G401 (cell line): ENCODE measurements at regions not wholly inside any gene's neighbourhood (a gene's known extent, or its start where the extent isn't known, plus 50 kb on each side); places are given as distances from the start of the nearest gene placed in this dataset.
A peak's percentile ranks its signal among the peaks of the same experiment; 100 is the strongest.

Experiments
- DNase-seq: peaks from one replicate; pipeline ENCODE4 v3.0.0-alpha.2; 2015; ENCODE audit warnings: low spot score
- in situ Hi-C: cut with HindIII; loops from 2 replicates; pipeline ENCODE4 v1.10.0; 2016; ENCODE audit warnings: low sequenced_read_pairs, mixed read lengths

- no peak for DNase-seq
- in situ Hi-C loops = no loop called here
These were observed 264.1 kb downstream of the GASK1B start for GRCh38 chr4:157908691-157909090.

- DNase-seq = no peak
- in situ Hi-C loops = no loop called here
These were observed 264.8 kb downstream of the GASK1B start for GRCh38 chr4:157908031-157908430.

- DNase-seq = no peak
- in situ Hi-C loops = no loop called here
These were observed 265.4 kb downstream of the GASK1B start for GRCh38 chr4:157907226-157907946.

GRCh38 chr4:157898836-157899605, 273.8 kb downstream of the GASK1B start:
- in situ Hi-C loops = no loop called here
- no peak for DNase-seq

GRCh38 chr4:157897855-157898370, 274.9 kb downstream of the GASK1B start:
- DNase-seq = no peak
- in situ Hi-C loops = no loop called here

- DNase-seq = no peak
- in situ Hi-C loops = no loop called here
These were observed 276.1 kb downstream of the GASK1B start for GRCh38 chr4:157896726-157897125.

GRCh38 chr4:157895205-157895604, 277.6 kb downstream of the GASK1B start:
- DNase-seq = no peak
- in situ Hi-C loops = no loop called here

- no peak for DNase-seq
- in situ Hi-C loops = no loop called here
These were observed 283.0 kb downstream of the GASK1B start for GRCh38 chr4:157889788-157890187.

GRCh38 chr4:157888281-157888680, 284.5 kb downstream of the GASK1B start:
- in situ Hi-C loops = no loop called here
- DNase-seq = peak; percentile 81

- in situ Hi-C loops = no loop called here
- DNase-seq = no peak
These were observed 285.5 kb downstream of the GASK1B start for GRCh38 chr4:157887316-157887715.

GRCh38 chr4:157886645-157887044, 286.2 kb downstream of the GASK1B start:
- DNase-seq = no peak
- in situ Hi-C loops = no loop called here

GRCh38 chr4:157885811-157886210, 287.0 kb downstream of the GASK1B start:
- in situ Hi-C loops = no loop called here

GRCh38 chr4:157882901-157883300, 289.9 kb downstream of the GASK1B start:
- DNase-seq = peak; percentile 50
- in situ Hi-C loops = no loop called here

More at GRCh38 chr4:157885811-157886210, 287.0 kb downstream of the GASK1B start:
- DNase-seq = no peak

GRCh38 chr4:157880761-157881160, 292.1 kb downstream of the GASK1B start:
- in situ Hi-C loops = no loop called here
- no peak for DNase-seq

- in situ Hi-C loops = no loop called here
- no peak for DNase-seq
These were observed 318.0 kb downstream of the GASK1B start for GRCh38 chr4:157854819-157855218.

GRCh38 chr4:157840648-157841047, 332.2 kb downstream of the GASK1B start:
- no peak for DNase-seq
- in situ Hi-C loops = no loop called here

GRCh38 chr4:157840034-157840433, 332.8 kb downstream of the GASK1B start:
- no peak for DNase-seq
- in situ Hi-C loops = no loop called here

- no peak for DNase-seq
- in situ Hi-C loops = no loop called here
These were observed 334.5 kb downstream of the GASK1B start for GRCh38 chr4:157838366-157838765.

GRCh38 chr4:157837071-157837703, 335.6 kb downstream of the GASK1B start:
- in situ Hi-C loops = no loop called here
- DNase-seq = no peak

GRCh38 chr4:157832596-157832995, 340.2 kb downstream of the GASK1B start:
- no peak for DNase-seq
- in situ Hi-C loops = no loop called here
